22Rv1 (cell line): ENCODE measurements at regions not wholly inside any gene's neighbourhood (a gene's known extent, or its start where the extent isn't known, plus 50 kb on each side); places are given as distances from the start of the nearest gene placed in this dataset.

ENCODE experiments used
- CTCF ChIP-seq: fragments of 450-650 bp; IDR thresholded peaks from 2 replicates; pipeline ENCODE4 v1.5.1; 2017; ENCODE audit warnings: mild to moderate bottlenecking
- ZFX ChIP-seq: fragments of 450-650 bp; IDR thresholded peaks from 2 replicates; pipeline ENCODE4 v1.6.1; 2017; ENCODE audit warnings: antibody characterized with exemption, borderline replicate concordance

- TF ChIP-seq CTCF (no peak), ZFX (no peak)
Observed at GRCh38 chr6:15058200-15059061, 187.4 kb upstream of the JARID2 start.
